AG04449 (cell line): ENCODE measurements at regions not wholly inside any gene's neighbourhood (a gene's known extent, or its start where the extent isn't known, plus 50 kb on each side); places are given as distances from the start of the nearest gene placed in this dataset.

Experiments
- CTCF ChIA-PET: fragments of 350-600 bp; formaldehyde crosslinking; extraction: SDS; loops from one replicate; lab custom pipeline; 2021; ENCODE audit warnings: antibody characterized with exemption; lab: Yijun Ruan, JAX
- POLR2A ChIA-PET: fragments of 400-600, 350-600 bp; formaldehyde crosslinking; extraction: SDS; loops from one replicate; lab custom pipeline; 2020; ENCODE audit warnings: antibody characterized with exemption, inconsistent platforms; lab: Yijun Ruan, JAX
- DNase-seq: peaks from one replicate; pipeline ENCODE4 v3.0.0-alpha.2; 2010; ENCODE audit warnings: low read depth, low spot score
- H3K4me3 ChIP-seq: 2 replicates; pipeline ENCODE4 v1.5.1; 2011; ENCODE audit warnings: low read depth, mild to moderate bottlenecking, control low read depth, low read length
- TF ChIP-seq, protein P1 (sequence below): IDR thresholded peaks from one replicate; pipeline ENCODE4 v1.5.1; 2011; ENCODE audit warnings: mild to moderate bottlenecking, moderate library complexity, low read length, control low read depth, inconsistent platforms; ENCODE audit not compliant: insufficient read depth; ENCODE audit errors: missing control alignments

- no peak overlapping the region for H3K4me3 ChIP-seq
- TF ChIP-seq, protein P1, sequence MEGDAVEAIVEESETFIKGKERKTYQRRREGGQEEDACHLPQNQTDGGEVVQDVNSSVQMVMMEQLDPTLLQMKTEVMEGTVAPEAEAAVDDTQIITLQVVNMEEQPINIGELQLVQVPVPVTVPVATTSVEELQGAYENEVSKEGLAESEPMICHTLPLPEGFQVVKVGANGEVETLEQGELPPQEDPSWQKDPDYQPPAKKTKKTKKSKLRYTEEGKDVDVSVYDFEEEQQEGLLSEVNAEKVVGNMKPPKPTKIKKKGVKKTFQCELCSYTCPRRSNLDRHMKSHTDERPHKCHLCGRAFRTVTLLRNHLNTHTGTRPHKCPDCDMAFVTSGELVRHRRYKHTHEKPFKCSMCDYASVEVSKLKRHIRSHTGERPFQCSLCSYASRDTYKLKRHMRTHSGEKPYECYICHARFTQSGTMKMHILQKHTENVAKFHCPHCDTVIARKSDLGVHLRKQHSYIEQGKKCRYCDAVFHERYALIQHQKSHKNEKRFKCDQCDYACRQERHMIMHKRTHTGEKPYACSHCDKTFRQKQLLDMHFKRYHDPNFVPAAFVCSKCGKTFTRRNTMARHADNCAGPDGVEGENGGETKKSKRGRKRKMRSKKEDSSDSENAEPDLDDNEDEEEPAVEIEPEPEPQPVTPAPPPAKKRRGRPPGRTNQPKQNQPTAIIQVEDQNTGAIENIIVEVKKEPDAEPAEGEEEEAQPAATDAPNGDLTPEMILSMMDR: no peak
- ChIA-PET CTCF (no interaction called here), POLR2A (no interaction called here)
- no peak for DNase-seq
Measured at GRCh38 chr6:1250489-1251197, 61.3 kb upstream of the FOXQ1 start.

DNA sequence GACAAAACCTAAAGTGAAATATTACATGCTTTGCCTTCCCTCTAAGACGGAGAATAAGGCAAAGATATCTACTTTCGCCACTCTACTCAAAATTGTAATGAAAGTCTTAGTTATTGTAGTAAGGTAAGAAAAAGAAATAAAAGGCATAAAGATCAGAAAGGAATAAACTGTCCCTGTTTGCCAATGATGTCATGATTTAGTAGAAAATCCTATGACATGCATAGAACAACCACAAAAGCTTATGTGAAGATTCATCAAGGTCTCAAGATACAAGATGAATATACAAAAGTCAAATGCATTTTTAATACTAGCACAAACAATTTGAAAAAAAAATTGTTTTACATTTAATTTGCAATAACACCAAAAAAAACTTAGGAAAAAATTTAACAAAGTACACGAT, 64.0 kb upstream of the FOXQ1 start:
- POLR2A ChIA-PET: no interaction called here
- TF ChIP-seq, protein P1: no peak
- DNase-seq: no peak
- CTCF ChIA-PET: no interaction called here
- H3K4me3 ChIP-seq: no peak overlapping the region

DNA sequence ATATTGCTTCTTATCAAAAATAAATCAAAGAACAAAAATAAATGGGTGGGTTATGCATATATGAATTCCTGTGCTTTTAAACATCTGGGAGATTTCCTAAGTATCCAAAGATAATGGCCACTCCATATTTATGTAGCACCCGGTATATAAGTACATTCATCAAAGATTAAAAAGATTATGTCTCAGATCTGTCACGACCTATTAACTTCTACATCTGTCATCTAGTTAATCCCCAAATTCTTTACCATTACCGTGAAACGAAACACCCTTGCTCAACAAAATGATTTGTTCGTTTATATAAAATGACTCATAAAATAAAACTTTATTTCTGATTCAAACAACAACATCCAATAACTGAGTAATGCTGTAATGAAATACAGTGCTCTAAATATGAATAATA, 64.8 kb upstream of the FOXQ1 start:
- POLR2A ChIA-PET: no interaction called here
- CTCF ChIA-PET: no interaction called here
- TF ChIP-seq, protein P1: no peak
- no peak overlapping the region for H3K4me3 ChIP-seq
- no peak for DNase-seq

DNA sequence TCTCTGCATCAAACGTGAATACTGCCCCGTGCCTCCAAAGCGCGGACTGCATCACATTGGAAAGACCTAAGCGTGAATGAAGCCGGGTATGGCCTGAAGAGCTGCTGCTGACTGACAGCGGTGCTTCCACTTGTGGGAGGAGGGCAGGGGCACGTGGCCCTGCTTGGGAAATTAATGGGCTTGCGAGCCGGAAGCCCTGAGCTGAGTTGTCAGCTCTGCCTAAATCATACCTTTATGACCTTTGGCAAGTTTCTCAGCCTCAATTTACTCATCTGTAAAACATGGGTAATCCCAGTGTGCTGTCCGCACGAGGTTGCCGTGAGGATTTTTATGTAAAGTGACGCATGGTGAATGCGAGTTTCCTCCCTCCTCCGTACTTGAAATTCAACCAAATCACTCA, 67.0 kb upstream of the FOXQ1 start:
- TF ChIP-seq, protein P1: no peak
- no peak for DNase-seq
- H3K4me3 ChIP-seq: no peak overlapping the region
- ChIA-PET CTCF (no interaction called here), POLR2A (no interaction called here)

- ChIA-PET POLR2A (no interaction called here), CTCF (no interaction called here)
- TF ChIP-seq, protein P1: no peak
- DNase-seq: no peak
- H3K4me3 ChIP-seq: no peak overlapping the region
Measured at GRCh38 chr6:1244278-1244677, 67.6 kb upstream of the FOXQ1 start.

GRCh38 chr6:1242446-1242845, 69.5 kb upstream of the FOXQ1 start:
- no peak overlapping the region for H3K4me3 ChIP-seq
- POLR2A ChIA-PET: no interaction called here
- CTCF ChIA-PET: no interaction called here
- DNase-seq: peak; percentile 31
- TF ChIP-seq, protein P1: no peak
